Thoracic aorta (tissue), 2 donors: ENCODE measurements at regions not wholly inside any gene's neighbourhood (a gene's known extent, or its start where the extent isn't known, plus 50 kb on each side); places are given as distances from the start of the nearest gene placed in this dataset.
"Not testable (repeated sequence)": the region's sequence is repeated elsewhere in the genome, so short reads cannot be mapped to it uniquely, and the experiment has no call there.

Source experiments
- ATAC-seq: fragments of 150-250 bp; one replicate; pipeline ENCODE4 v1.8.0; 2017; ENCODE audit warnings: low read depth; ENCODE audit not compliant: insufficient number of reproducible peaks, low FRiP score
- DNase-seq: peaks from one replicate; pipeline ENCODE4 v3.0.0-alpha.2; 2020; ENCODE audit warnings: low spot score
- H3K27ac ChIP-seq, 2 donors: fragments of 200-600 bp; sonication (generic); 1 replicate in 1 of 2; 2 replicates in 1 of 2; pipeline ENCODE4 v1.5.1; 2016; ENCODE audit warnings: mild to moderate bottlenecking in 2 of 2, moderate library complexity in 2 of 2
- H3K27me3 ChIP-seq: fragments of 200-600 bp; sonication (generic); replicated peaks from 2 replicates; pipeline ENCODE4 v1.6.0; 2016; ENCODE audit warnings: mild to moderate bottlenecking; ENCODE audit not compliant: insufficient read depth
- H3K36me3 ChIP-seq: fragments of 200-600 bp; sonication (generic); one replicate; pipeline ENCODE4 v1.5.1; 2016
- H3K4me1 ChIP-seq, 2 donors: fragments of 200-600 bp; sonication (generic); 1 replicate in 1 of 2; 2 replicates in 1 of 2; pipeline versions ENCODE4 v1.5.1 to v1.6.0; 2016; ENCODE audit warnings: low read depth in 2 of 2, mild to moderate bottlenecking in 1 of 2; ENCODE audit not compliant: control insufficient read depth in 1 of 2
- H3K4me3 ChIP-seq: fragments of 200-600 bp; sonication (generic); 2 replicates; pipeline ENCODE4 v1.5.1; 2016; ENCODE audit warnings: mild to moderate bottlenecking
- H3K9me3 ChIP-seq: fragments of 200-600 bp; sonication (generic); 2 replicates; pipeline ENCODE4 v1.5.1; 2016
- TF ChIP-seq, protein P1 (sequence below): fragments of 200-600 bp; sonication (generic); IDR thresholded peaks from one replicate; pipeline ENCODE4 v1.5.1; 2019; ENCODE audit warnings: antibody characterized with exemption

- no peak overlapping the region for H3K27ac ChIP-seq
- no peaks in the 10 kb centered on the region for H3K9me3 ChIP-seq
- H3K4me1 ChIP-seq = no peaks in the 10 kb centered on the region
- H3K27me3 ChIP-seq = no peaks in the 10 kb centered on the region
- H3K4me3 ChIP-seq = no peak overlapping the region
- DNase-seq (no peak), ATAC-seq (no peak)
- TF ChIP-seq, protein P1, sequence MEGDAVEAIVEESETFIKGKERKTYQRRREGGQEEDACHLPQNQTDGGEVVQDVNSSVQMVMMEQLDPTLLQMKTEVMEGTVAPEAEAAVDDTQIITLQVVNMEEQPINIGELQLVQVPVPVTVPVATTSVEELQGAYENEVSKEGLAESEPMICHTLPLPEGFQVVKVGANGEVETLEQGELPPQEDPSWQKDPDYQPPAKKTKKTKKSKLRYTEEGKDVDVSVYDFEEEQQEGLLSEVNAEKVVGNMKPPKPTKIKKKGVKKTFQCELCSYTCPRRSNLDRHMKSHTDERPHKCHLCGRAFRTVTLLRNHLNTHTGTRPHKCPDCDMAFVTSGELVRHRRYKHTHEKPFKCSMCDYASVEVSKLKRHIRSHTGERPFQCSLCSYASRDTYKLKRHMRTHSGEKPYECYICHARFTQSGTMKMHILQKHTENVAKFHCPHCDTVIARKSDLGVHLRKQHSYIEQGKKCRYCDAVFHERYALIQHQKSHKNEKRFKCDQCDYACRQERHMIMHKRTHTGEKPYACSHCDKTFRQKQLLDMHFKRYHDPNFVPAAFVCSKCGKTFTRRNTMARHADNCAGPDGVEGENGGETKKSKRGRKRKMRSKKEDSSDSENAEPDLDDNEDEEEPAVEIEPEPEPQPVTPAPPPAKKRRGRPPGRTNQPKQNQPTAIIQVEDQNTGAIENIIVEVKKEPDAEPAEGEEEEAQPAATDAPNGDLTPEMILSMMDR = no peak
- no peaks in the 10 kb centered on the region for H3K36me3 ChIP-seq
Measured at GRCh38 chr21:15209224-15209623, 144.4 kb upstream of the NRIP1 start.

GRCh38 chr21:15210235-15210678 lies 145.5 kb upstream of the NRIP1 start:
- TF ChIP-seq, protein P1 = no peak
- Histone ChIP-seq H3K9me3 (no peaks in the 10 kb centered on the region), H3K27ac (no peak overlapping the region), H3K4me1 (no peaks in the 10 kb centered on the region), H3K4me3 (no peak overlapping the region), H3K36me3 (no peaks in the 10 kb centered on the region), H3K27me3 (no peaks in the 10 kb centered on the region)
- ATAC-seq (no peak), DNase-seq (peak; percentile 27)

- Histone ChIP-seq H3K9me3 (no peaks in the 10 kb centered on the region), H3K4me3 (no peak overlapping the region), H3K27ac (no peak overlapping the region), H3K4me1 (no peaks in the 10 kb centered on the region), H3K36me3 (no peaks in the 10 kb centered on the region), H3K27me3 (no peaks in the 10 kb centered on the region)
- ATAC-seq (no peak), DNase-seq (no peak)
- TF ChIP-seq, protein P1 = no peak
Measured at GRCh38 chr21:15211491-15212133, 146.8 kb upstream of the NRIP1 start.

- no peak overlapping the region for H3K27ac ChIP-seq
- TF ChIP-seq, protein P1 = no peak
- DNase-seq = no peak
- no peaks in the 10 kb centered on the region for H3K36me3 ChIP-seq
- no peaks in the 10 kb centered on the region for H3K4me1 ChIP-seq
- no peak for ATAC-seq
- no peak overlapping the region for H3K4me3 ChIP-seq
- no peaks in the 10 kb centered on the region for H3K27me3 ChIP-seq
- no peaks in the 10 kb centered on the region for H3K9me3 ChIP-seq
Measured at GRCh38 chr21:15212206-15212605, 147.4 kb upstream of the NRIP1 start.

- not testable (repeated sequence) for H3K27ac ChIP-seq, H3K4me1 ChIP-seq, H3K27me3 ChIP-seq, ATAC-seq, DNase-seq, H3K36me3 ChIP-seq, H3K9me3 ChIP-seq, H3K4me3 ChIP-seq
Measured at GRCh38 chr21:15218476-15218875, 153.7 kb upstream of the NRIP1 start.

DNA sequence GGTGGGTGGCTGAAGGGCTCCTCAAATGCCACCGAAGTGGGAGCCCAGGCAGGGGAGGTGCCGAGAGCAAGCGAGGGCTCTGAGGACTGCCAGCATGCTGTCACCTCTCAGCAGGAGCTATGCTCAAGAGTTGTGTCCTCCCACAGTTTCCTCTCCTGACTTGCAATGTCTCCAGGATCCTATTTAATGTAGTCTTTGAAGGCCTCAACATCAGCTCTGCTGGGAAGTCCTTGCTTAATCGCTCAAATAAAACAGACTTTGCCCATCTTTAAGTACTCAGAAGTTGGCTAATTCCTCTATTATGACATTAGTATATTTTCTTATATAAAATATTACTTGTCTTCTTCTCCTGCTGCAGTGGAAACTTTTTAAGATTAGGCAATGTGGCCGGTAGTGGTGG lies 154.2 kb upstream of the NRIP1 start:
- no peaks in the 10 kb centered on the region for H3K27me3 ChIP-seq
- TF ChIP-seq, protein P1 = no peak
- H3K36me3 ChIP-seq = no peaks in the 10 kb centered on the region
- H3K4me3 ChIP-seq = no peak overlapping the region
- no peak for DNase-seq
- no peaks in the 10 kb centered on the region for H3K9me3 ChIP-seq
- ATAC-seq = no peak
- peaks cover 0 to 5% of the 10 kb centered on the region in 2 donors for H3K4me1 ChIP-seq
- H3K27ac ChIP-seq = no peak overlapping the region
